Omental fat pad (tissue), 3 donors: ENCODE measurements at regions not wholly inside any gene's neighbourhood (a gene's known extent, or its start where the extent isn't known, plus 50 kb on each side); places are given as distances from the start of the nearest gene placed in this dataset.
A peak's percentile ranks its signal among the peaks of the same experiment; 100 is the strongest.
"Not testable (repeated sequence)": the region's sequence is repeated elsewhere in the genome, so short reads cannot be mapped to it uniquely, and the experiment has no call there.

Source experiments
- ATAC-seq: fragments of 150-250 bp; one replicate; pipeline ENCODE4 v1.9.1; 2016; ENCODE audit warnings: mild to moderate bottlenecking, moderate library complexity; ENCODE audit not compliant: low FRiP score
- DNase-seq: peaks from one replicate; pipeline ENCODE4 v3.0.0-alpha.2; 2019; ENCODE audit warnings: low spot score
- TF ChIP-seq, protein P1 (sequence below), 3 donors: fragments of 450-650 bp; IDR thresholded peaks; one replicate each; pipeline ENCODE4 v1.5.1; 2016 to 2017; ENCODE audit warnings: antibody characterized with exemption in 3 of 3, mild to moderate bottlenecking in 3 of 3, moderate library complexity in 2 of 3

GRCh38 chr7:114799628-114800028, 122.3 kb upstream of the MDFIC start:
- DNase-seq (no peak), ATAC-seq (no peak)
- TF ChIP-seq, protein P1, sequence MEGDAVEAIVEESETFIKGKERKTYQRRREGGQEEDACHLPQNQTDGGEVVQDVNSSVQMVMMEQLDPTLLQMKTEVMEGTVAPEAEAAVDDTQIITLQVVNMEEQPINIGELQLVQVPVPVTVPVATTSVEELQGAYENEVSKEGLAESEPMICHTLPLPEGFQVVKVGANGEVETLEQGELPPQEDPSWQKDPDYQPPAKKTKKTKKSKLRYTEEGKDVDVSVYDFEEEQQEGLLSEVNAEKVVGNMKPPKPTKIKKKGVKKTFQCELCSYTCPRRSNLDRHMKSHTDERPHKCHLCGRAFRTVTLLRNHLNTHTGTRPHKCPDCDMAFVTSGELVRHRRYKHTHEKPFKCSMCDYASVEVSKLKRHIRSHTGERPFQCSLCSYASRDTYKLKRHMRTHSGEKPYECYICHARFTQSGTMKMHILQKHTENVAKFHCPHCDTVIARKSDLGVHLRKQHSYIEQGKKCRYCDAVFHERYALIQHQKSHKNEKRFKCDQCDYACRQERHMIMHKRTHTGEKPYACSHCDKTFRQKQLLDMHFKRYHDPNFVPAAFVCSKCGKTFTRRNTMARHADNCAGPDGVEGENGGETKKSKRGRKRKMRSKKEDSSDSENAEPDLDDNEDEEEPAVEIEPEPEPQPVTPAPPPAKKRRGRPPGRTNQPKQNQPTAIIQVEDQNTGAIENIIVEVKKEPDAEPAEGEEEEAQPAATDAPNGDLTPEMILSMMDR (IDR thresholded peaks at IDR 0.05) = no peak

DNA sequence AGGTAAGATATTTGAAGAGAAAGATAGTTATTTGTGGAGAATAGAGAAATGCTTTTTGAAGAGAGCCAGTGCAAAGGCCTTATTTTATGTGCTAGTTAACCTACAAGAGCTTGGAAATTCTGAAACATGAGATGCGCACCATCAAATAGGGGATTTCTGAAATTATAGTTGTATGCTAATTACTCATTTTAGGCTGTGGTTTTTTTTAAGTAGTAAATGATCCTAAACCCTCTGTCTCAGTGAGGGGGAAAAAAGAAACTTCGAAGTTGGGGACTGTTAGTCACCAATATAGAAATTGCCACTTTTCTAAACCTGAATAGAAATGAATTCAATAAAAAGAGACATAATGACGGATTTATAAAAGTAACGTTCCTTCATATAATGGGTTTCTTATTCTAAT, 119.3 kb upstream of the MDFIC start:
- ATAC-seq (no peak), DNase-seq (no peak)
- TF ChIP-seq, protein P1 (IDR thresholded peaks at IDR 0.05) = no peak

- DNase-seq = no peak
- TF ChIP-seq, protein P1 (IDR thresholded peaks at IDR 0.05) = no peak
- no peak for ATAC-seq
Observed at GRCh38 chr7:114806590-114807162, 115.2 kb upstream of the MDFIC start.

GRCh38 chr7:114812570-114812969, 109.3 kb upstream of the MDFIC start:
- TF ChIP-seq, protein P1 (IDR thresholded peaks at IDR 0.05) = no peak
- DNase-seq (no peak), ATAC-seq (no peak)

DNA sequence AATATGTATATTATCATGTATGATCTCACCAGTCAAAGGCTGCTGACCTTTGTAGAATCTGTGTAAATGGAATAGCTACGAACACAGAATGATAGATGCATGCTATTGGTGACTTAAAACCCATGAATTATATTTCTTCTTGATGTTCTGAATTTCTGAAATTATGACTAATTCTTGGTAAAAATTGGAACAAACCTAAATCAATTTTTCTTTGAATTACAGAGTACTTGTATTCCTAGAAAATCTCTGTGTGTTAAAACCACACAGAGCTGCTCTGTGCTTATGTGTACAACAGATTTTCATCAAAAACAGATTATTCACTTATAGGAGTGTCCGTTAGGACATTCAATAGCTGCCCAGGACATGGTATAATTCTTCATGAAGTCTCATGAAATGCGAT, 108.3 kb upstream of the MDFIC start:
- no peak for ATAC-seq
- TF ChIP-seq, protein P1 (IDR thresholded peaks at IDR 0.05) = no peak
- no peak for DNase-seq

DNA sequence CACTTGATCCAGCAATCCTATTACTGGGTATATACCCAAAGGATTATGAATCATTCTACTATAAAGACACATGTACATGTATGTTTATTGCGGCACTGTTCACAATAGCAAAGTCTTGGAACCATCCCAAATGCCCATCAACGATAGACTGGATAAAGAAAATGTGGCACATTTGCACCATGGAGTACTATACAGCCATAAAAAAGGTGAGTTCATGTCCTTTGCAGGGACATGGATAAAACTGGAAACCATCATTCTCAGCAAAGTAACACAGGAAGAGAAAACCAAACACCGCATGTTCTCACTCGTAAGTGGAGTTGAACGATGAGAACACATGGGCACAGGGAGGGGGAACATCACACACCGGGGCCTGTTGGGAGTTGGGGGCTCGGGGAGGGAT, 104.9 kb upstream of the MDFIC start:
- not testable (repeated sequence) for ATAC-seq, DNase-seq

DNA sequence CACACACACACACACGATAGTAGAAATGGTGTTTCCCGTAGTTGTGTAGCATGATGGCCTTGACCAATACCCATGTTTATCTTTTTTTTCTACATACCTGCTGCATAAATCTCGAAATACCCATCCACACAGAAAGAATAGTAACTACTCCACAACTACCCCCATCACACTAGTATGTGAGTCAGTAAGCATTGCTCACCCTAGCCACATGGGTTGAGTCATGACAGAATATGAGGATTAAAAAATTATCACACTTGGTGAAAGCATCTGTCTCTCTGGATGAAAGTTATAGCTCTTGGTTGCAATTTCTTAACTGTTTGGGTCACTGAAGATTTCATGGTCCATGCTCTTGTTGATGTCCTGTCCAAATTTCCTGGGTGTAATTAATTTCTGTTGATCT, 103.4 kb upstream of the MDFIC start:
- DNase-seq (no peak), ATAC-seq (peak; percentile 67)
- TF ChIP-seq, protein P1 (IDR thresholded peaks at IDR 0.05) = no peak
